ENCODE measurements at regions not wholly inside any gene's neighbourhood (a gene's known extent, or its start where the extent isn't known, plus 50 kb on each side); places are given as distances from the start of the nearest gene placed in this dataset.

DNA sequence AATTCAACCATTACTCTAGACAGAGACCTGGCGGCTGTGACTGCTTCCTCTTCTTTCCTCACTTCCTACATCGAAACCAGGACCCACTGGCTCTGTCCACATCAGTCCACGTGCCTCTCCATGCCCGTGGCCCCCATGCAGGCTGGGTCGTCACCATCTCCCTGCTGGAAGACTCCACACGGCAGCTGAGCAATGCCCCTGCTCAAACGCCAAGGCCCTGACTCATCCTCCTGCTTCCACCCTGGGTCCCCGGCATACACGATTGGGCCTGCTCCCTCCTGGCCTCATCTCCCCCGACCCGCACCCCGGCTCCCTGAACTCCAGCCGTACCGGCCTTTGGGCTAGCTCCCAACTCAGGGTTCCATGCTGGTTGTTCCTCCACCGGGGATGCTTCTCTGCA is 67.2 kb upstream of the IER5L start:
- Histone ChIP-seq H3K9me1 (replicated peaks; ENCODE audit: control insufficient read depth, extremely low read depth, insufficient read depth, low read length) (no peaks in the 10 kb centered on the region), H3K4me3 (replicated peaks in 1 of 3; ENCODE audit: insufficient read depth in 1 of 3, low read depth in 1 of 3, low read length in 3 of 3) (no peak overlapping the region), H3K27ac (ENCODE audit: insufficient read depth, low read depth, low read length) (no peak overlapping the region), H3K4me2 (ENCODE audit: insufficient read depth, low read length) (no peak overlapping the region), H3K27me3 (ENCODE audit: control insufficient read depth in 2 of 2, insufficient read depth in 2 of 2, low read length in 2 of 2) (peaks cover 5 to 10% of the 10 kb centered on the region in 2 experiments), H2AFZ (ENCODE audit: low read depth, low read length) (peak overlapping the region; percentile 27), H3K79me2 (ENCODE audit: control insufficient read depth, insufficient read depth, low read length) (no peaks in the 10 kb centered on the region), H3K36me3 (ENCODE audit: control insufficient read depth in 2 of 2, extremely low read depth in 1 of 2, insufficient read depth in 2 of 2, low read length in 2 of 2) (no peaks in the 10 kb centered on the region), H3K9me3 (replicated peaks; ENCODE audit: control insufficient read depth, insufficient read depth, low read length) (no peaks in the 10 kb centered on the region), H4K20me1 (replicated peaks; ENCODE audit: control insufficient read depth, extremely low read depth, insufficient read depth, low read length) (no peaks in the 10 kb centered on the region), H3K9ac (replicated peaks; ENCODE audit: extremely low read depth, insufficient read depth, low read length) (no peak overlapping the region), H3K4me1 (ENCODE audit: control insufficient read depth, extremely low read depth, insufficient read depth, low read length) (peaks cover 12% of the 10 kb centered on the region)
- dilution Hi-C loops (cut with MboI; ENCODE audit: extremely low pct_ligation_motif_present, low sequenced_read_pairs) (no loop called here), intact Hi-C loops (cut with micrococcal nuclease) (no loop called here)
- CTCF ChIA-PET, result interaction anchor here (1.4 to 1.8 kb wide), 2 partner anchors 7 to 107 kb away, joined by 3 to 8 read pairs; no protein-coding TSS in a partner anchor
- TF ChIP-seq POLR2A (IDR thresholded peaks at IDR 0.05; ENCODE audit: low read depth, low read length), result no peak
- no peak for TF ChIP-seq EZH2 (IDR thresholded peaks at IDR 0.05; ENCODE audit: borderline replicate concordance, low read depth, low read length, severe bottlenecking)
- TF ChIP-seq, protein P1, sequence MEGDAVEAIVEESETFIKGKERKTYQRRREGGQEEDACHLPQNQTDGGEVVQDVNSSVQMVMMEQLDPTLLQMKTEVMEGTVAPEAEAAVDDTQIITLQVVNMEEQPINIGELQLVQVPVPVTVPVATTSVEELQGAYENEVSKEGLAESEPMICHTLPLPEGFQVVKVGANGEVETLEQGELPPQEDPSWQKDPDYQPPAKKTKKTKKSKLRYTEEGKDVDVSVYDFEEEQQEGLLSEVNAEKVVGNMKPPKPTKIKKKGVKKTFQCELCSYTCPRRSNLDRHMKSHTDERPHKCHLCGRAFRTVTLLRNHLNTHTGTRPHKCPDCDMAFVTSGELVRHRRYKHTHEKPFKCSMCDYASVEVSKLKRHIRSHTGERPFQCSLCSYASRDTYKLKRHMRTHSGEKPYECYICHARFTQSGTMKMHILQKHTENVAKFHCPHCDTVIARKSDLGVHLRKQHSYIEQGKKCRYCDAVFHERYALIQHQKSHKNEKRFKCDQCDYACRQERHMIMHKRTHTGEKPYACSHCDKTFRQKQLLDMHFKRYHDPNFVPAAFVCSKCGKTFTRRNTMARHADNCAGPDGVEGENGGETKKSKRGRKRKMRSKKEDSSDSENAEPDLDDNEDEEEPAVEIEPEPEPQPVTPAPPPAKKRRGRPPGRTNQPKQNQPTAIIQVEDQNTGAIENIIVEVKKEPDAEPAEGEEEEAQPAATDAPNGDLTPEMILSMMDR (IDR thresholded peaks at IDR 0.05; ENCODE audit: extremely low read depth in 1 of 2, insufficient read depth in 1 of 2, low read depth in 1 of 2, low read length in 2 of 2), result no peak
- no peak for TF ChIP-seq MYC (IDR thresholded peaks at IDR 0.05; ENCODE audit: low read depth, low read length)
- TF ChIP-seq GATA2 (IDR thresholded peaks at IDR 0.05; ENCODE audit: insufficient read depth, insufficient read length, low read depth, low read length), result no peak
- no peak for TF ChIP-seq JUN (IDR thresholded peaks at IDR 0.05; ENCODE audit: borderline replicate concordance, insufficient read depth, insufficient read length, low read depth)
- no peak for TF ChIP-seq FOS (IDR thresholded peaks at IDR 0.05; ENCODE audit: borderline replicate concordance, insufficient read depth, low read length)
- DNase-seq (ENCODE audit: low read depth, low spot score), result no peak
- no TSS peak for BruUV-seq (replicated peaks)
- POLR2A ChIA-PET, result no interaction called here
- no peak for FAIRE-seq

All from endothelial cell of umbilical vein (primary cell).